Ramos (cell line): ENCODE measurements at regions not wholly inside any gene's neighbourhood (a gene's known extent, or its start where the extent isn't known, plus 50 kb on each side); places are given as distances from the start of the nearest gene placed in this dataset.
"Not testable (repeated sequence)": the region's sequence is repeated elsewhere in the genome, so short reads cannot be mapped to it uniquely, and the experiment has no call there.

Experiments used
- in situ Hi-C: fragments of 300-500 bp; cut with MboI; formaldehyde crosslinking; loops from one replicate; pipeline ENCODE4 v1.14.3; 2022; ENCODE audit warnings: low sequenced_read_pairs; ENCODE audit not compliant: unreplicated experiment

- in situ Hi-C loops = no loop called here
These were observed 437.4 kb upstream of the MIR17HG start for GRCh38 chr13:90910018-90910639.

- in situ Hi-C loops = no loop called here
These were observed 435.2 kb upstream of the MIR17HG start for GRCh38 chr13:90912247-90912646.

- in situ Hi-C loops = no loop called here
These were observed 429.0 kb upstream of the MIR17HG start for GRCh38 chr13:90918536-90918935.

- in situ Hi-C loops = no loop called here
These were observed 428.3 kb upstream of the MIR17HG start for GRCh38 chr13:90919153-90919552.

GRCh38 chr13:90926459-90926858 is 421.0 kb upstream of the MIR17HG start:
- in situ Hi-C loops = no loop called here

- in situ Hi-C loops = no loop called here
These were observed 419.4 kb upstream of the MIR17HG start for GRCh38 chr13:90928109-90928508.

- in situ Hi-C loops = no loop called here
These were observed 414.2 kb upstream of the MIR17HG start for GRCh38 chr13:90933097-90933826.

- in situ Hi-C loops = no loop called here
These were observed 412.7 kb upstream of the MIR17HG start for GRCh38 chr13:90934741-90935140.

- in situ Hi-C loops = no loop called here
These were observed 408.6 kb upstream of the MIR17HG start for GRCh38 chr13:90938848-90939247.

GRCh38 chr13:90943946-90944345 is 403.5 kb upstream of the MIR17HG start:
- in situ Hi-C loops = no loop called here

- in situ Hi-C loops = not testable (repeated sequence)
These were observed 402.3 kb upstream of the MIR17HG start for GRCh38 chr13:90945146-90945545.

- in situ Hi-C loops = not testable (repeated sequence)
These were observed 401.4 kb upstream of the MIR17HG start for GRCh38 chr13:90946125-90946524.

GRCh38 chr13:90947976-90948375 is 399.5 kb upstream of the MIR17HG start:
- in situ Hi-C loops = no loop called here

GRCh38 chr13:90950160-90950559 is 397.3 kb upstream of the MIR17HG start:
- in situ Hi-C loops = no loop called here

- in situ Hi-C loops = no loop called here
These were observed 395.8 kb upstream of the MIR17HG start for GRCh38 chr13:90951663-90952062.

- in situ Hi-C loops = no loop called here
These were observed 395.2 kb upstream of the MIR17HG start for GRCh38 chr13:90952326-90952725.

- in situ Hi-C loops = no loop called here
These were observed 392.8 kb upstream of the MIR17HG start for GRCh38 chr13:90954605-90955195.

- in situ Hi-C loops = no loop called here
These were observed 391.5 kb upstream of the MIR17HG start for GRCh38 chr13:90956031-90956430.

GRCh38 chr13:90958866-90959265 is 388.6 kb upstream of the MIR17HG start:
- in situ Hi-C loops = no loop called here

GRCh38 chr13:90968166-90968904 is 379.2 kb upstream of the MIR17HG start:
- in situ Hi-C loops = no loop called here
